ENCODE measurements at regions not wholly inside any gene's neighbourhood (a gene's known extent, or its start where the extent isn't known, plus 50 kb on each side); places are given as distances from the start of the nearest gene placed in this dataset.

GRCh38 chr3:20458994-20459716 lies 273.1 kb upstream of the SGO1 start:
- Histone ChIP-seq H3K27ac (ENCODE audit: insufficient read depth, low read length) (no peak overlapping the region), H3K9me1 (ENCODE audit: insufficient read depth, low read length) (no peaks in the 10 kb centered on the region), H3K4me2 (ENCODE audit: low read depth, low read length) (no peak overlapping the region), H2BK20ac (ENCODE audit: low read depth, low read length) (no peak overlapping the region), H3K23ac (ENCODE audit: low read depth, low read length) (no peak overlapping the region), H2AK5ac (ENCODE audit: low read depth, low read length) (no peak overlapping the region), H3K56ac (ENCODE audit: extremely low read depth, insufficient read depth, low read length) (no peak overlapping the region), H4K91ac (ENCODE audit: insufficient read depth, low read depth, low read length) (no peak overlapping the region), H3K4ac (ENCODE audit: low read depth, low read length) (no peak overlapping the region), H3K18ac (ENCODE audit: low read depth, low read length) (no peak overlapping the region), H3K36me3 (ENCODE audit: control insufficient read depth, insufficient read depth, low read length) (no peaks in the 10 kb centered on the region), H3K14ac (replicated peaks; ENCODE audit: low read depth, low read length) (no peak overlapping the region), H3K9me3 (ENCODE audit: control insufficient read depth, insufficient read depth, low read length) (no peaks in the 10 kb centered on the region; the same call in 1 of the 2 replicates), H3K9ac (ENCODE audit: low read depth, low read length) (no peak overlapping the region), H2AK9ac (replicated peaks; ENCODE audit: low read depth, low read length, poor library complexity) (no peak overlapping the region), H3K27me3 (ENCODE audit: control insufficient read depth, insufficient read depth, low read length) (no peaks in the 10 kb centered on the region), H4K5ac (ENCODE audit: low read depth, low read length) (no peak overlapping the region), H3K4me1 (ENCODE audit: control insufficient read depth, insufficient read depth, low read length) (no peaks in the 10 kb centered on the region), H2BK5ac (ENCODE audit: low read depth, low read length, poor library complexity, severe bottlenecking) (no peak overlapping the region), H2BK120ac (ENCODE audit: low read depth, low read length) (no peak overlapping the region), H3K79me1 (ENCODE audit: low read depth in 1 of 2, low read length in 2 of 2) (no peaks in the 10 kb centered on the region), H3K4me3 (ENCODE audit: insufficient read depth, low read depth, low read length) (no peak overlapping the region), H4K20me1 (ENCODE audit: insufficient read depth, low read length) (no peaks in the 10 kb centered on the region), H2BK15ac (ENCODE audit: low read depth, low read length) (no peak overlapping the region), H4K8ac (ENCODE audit: low read depth in 2 of 2, low read length in 2 of 2) (no peak overlapping the region), H2AFZ (replicated peaks; ENCODE audit: low read length, poor library complexity) (no peak overlapping the region)
- intact Hi-C loops (cut with micrococcal nuclease) (no loop called here), in situ Hi-C loops (cut with MboI; ENCODE audit: low sequenced_read_pairs) (no loop called here), dilution Hi-C loops (cut with HindIII; ENCODE audit: low sequenced_read_pairs, unreplicated experiment) (no loop called here)
- CTCF ChIA-PET = no interaction called here
- ATAC-seq (ENCODE audit: low read depth) (no peak), DNase-seq (no peak)
- BruUV-seq (replicated peaks) = no TSS peak
- WGBS, 2 experiments (ENCODE audit: extremely low coverage in 2 of 2, insufficient read length in 1 of 2) = no CpG with 5 or more reads among the region's 4 CpGs
- POLR2A ChIA-PET (ENCODE audit: unreplicated experiment) = no interaction called here
- TF ChIP-seq RCOR1 (IDR thresholded peaks at IDR 0.05; ENCODE audit: insufficient replicate concordance, low read length) (no peak), CTCF (conservative IDR thresholded peaks at IDR 0.05; ENCODE audit: low read depth, low read length) (no peak), SMC3 (IDR thresholded peaks at IDR 0.05; ENCODE audit: low read depth, low read length) (no peak), RFX5 (IDR thresholded peaks at IDR 0.05; ENCODE audit: low read depth, low read length) (no peak), BHLHE40 (IDR thresholded peaks at IDR 0.05; ENCODE audit: low read depth, low read length) (no peak), CEBPB (IDR thresholded peaks at IDR 0.05; ENCODE audit: low read depth, low read length) (no peak), NFE2L2 (IDR thresholded peaks at IDR 0.05; ENCODE audit: low read depth, low read length) (no peak), POLR2A (IDR thresholded peaks at IDR 0.05; ENCODE audit: low read depth, low read length) (no peak), CHD1 (IDR thresholded peaks at IDR 0.05; ENCODE audit: low read depth, low read length) (no peak), MAFK (IDR thresholded peaks at IDR 0.05; ENCODE audit: low read depth, low read length) (no peak), FOS (IDR thresholded peaks at IDR 0.05; ENCODE audit: low read depth, low read length) (no peak)
